LNCaP clone FGC (cell line): ENCODE measurements at regions not wholly inside any gene's neighbourhood (a gene's known extent, or its start where the extent isn't known, plus 50 kb on each side); places are given as distances from the start of the nearest gene placed in this dataset.

Experiments used
- DNase-seq: peaks from one replicate; pipeline ENCODE4 v3.0.0-alpha.2; 2011; ENCODE audit warnings: low read depth
- H3K4me3 ChIP-seq: 2 replicates; pipeline ENCODE4 v1.5.1; 2011; ENCODE audit warnings: mild to moderate bottlenecking, low read depth, low read length, control low read depth
- CTCF ChIP-seq: IDR thresholded peaks from 2 replicates; pipeline ENCODE4 v1.5.1; 2012; ENCODE audit warnings: mild to moderate bottlenecking; ENCODE audit not compliant: control insufficient read depth, insufficient read depth; ENCODE audit errors: extremely low read depth

- TF ChIP-seq CTCF: no peak
- DNase-seq: no peak
- H3K4me3 ChIP-seq: no peak overlapping the region
Measured at GRCh38 chr12:59414051-59414450, 181.8 kb upstream of the SLC16A7 start.

GRCh38 chr12:59408431-59408830 is 187.4 kb upstream of the SLC16A7 start:
- DNase-seq: no peak
- H3K4me3 ChIP-seq: no peak overlapping the region
- TF ChIP-seq CTCF: no peak

- TF ChIP-seq CTCF: no peak
- DNase-seq: no peak
- no peak overlapping the region for H3K4me3 ChIP-seq
Measured at GRCh38 chr12:59407799-59408198, 188.0 kb upstream of the SLC16A7 start.

- no peak overlapping the region for H3K4me3 ChIP-seq
- no peak for TF ChIP-seq CTCF
- DNase-seq: no peak
Measured at GRCh38 chr12:59405992-59406391, 189.8 kb upstream of the SLC16A7 start.

GRCh38 chr12:59404109-59404650 is 191.6 kb upstream of the SLC16A7 start:
- TF ChIP-seq CTCF: no peak
- H3K4me3 ChIP-seq: no peak overlapping the region
- peak; percentile 48 for DNase-seq

- no peak overlapping the region for H3K4me3 ChIP-seq
- DNase-seq: peak; percentile 55
- peak; percentile 79 for TF ChIP-seq CTCF
Measured at GRCh38 chr12:59403259-59403932, 192.4 kb upstream of the SLC16A7 start.

DNA sequence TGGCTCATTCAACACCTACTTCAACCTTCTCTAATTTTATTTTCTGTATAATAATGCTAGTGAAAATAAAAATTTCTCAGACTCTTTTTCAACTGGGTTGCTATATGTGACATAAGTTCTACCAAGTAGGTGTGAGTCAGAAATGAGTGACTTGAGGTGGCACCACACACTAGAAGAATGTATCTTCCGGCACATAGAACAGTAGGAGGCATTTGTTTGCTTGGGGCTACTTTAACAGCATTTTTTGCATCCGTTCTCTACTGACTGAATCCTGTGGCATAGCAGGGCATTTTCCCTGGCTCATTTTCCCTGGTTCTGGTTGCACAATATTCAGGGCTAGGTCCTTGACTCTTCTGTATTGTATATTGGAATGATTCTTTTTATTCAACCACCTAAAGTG is 194.0 kb upstream of the SLC16A7 start:
- DNase-seq: no peak
- TF ChIP-seq CTCF: no peak
- H3K4me3 ChIP-seq: no peak overlapping the region
